ENCODE measurements at regions not wholly inside any gene's neighbourhood (a gene's known extent, or its start where the extent isn't known, plus 50 kb on each side); places are given as distances from the start of the nearest gene placed in this dataset.

DNA sequence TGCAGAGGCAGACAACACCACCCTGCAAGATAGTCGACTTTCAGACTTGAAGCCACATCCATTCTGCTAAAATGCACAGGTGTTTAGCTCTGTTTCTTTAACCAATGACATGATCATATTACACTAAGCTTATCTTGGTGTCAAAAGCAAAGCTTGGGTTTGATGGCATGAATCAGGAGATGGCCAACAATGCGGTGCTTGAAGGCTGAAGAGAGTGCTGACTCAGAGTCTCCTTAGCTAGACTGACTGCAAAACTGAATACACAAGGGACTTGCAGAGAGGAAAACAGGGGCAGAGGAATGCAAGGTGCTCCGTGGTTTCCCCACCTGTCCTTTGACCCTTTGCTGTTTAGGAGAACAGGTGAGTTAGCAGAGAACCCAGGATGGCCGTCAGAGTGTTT is 262.6 kb downstream of the SIPA1L2 start:
- TF ChIP-seq, protein P1, sequence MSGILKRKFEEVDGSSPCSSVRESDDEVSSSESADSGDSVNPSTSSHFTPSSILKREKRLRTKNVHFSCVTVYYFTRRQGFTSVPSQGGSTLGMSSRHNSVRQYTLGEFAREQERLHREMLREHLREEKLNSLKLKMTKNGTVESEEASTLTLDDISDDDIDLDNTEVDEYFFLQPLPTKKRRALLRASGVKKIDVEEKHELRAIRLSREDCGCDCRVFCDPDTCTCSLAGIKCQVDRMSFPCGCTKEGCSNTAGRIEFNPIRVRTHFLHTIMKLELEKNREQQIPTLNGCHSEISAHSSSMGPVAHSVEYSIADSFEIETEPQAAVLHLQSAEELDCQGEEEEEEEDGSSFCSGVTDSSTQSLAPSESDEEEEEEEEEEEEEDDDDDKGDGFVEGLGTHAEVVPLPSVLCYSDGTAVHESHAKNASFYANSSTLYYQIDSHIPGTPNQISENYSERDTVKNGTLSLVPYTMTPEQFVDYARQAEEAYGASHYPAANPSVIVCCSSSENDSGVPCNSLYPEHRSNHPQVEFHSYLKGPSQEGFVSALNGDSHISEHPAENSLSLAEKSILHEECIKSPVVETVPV (CRISPR knock-in tag; IDR thresholded peaks at IDR 0.05), result no peak
- ATAC-seq, result no peak

GRCh38 chr1:232364654-232365382 is 265.1 kb downstream of the SIPA1L2 start:
- ATAC-seq, result no peak
- TF ChIP-seq ISL1 (CRISPR knock-in tag; IDR thresholded peaks at IDR 0.05) (no peak), ESRRG (CRISPR knock-in tag; IDR thresholded peaks at IDR 0.05) (no peak), ZC3H10 (CRISPR knock-in tag; IDR thresholded peaks at IDR 0.05) (no peak), TCF4 (CRISPR knock-in tag; IDR thresholded peaks at IDR 0.05; ENCODE audit: borderline replicate concordance) (no peak), ARNTL (CRISPR knock-in tag; IDR thresholded peaks at IDR 0.05; ENCODE audit: borderline replicate concordance, low read depth) (no peak), BACH2 (CRISPR knock-in tag; IDR thresholded peaks at IDR 0.05; ENCODE audit: borderline replicate concordance) (no peak), ZNF565 (CRISPR knock-in tag; conservative IDR thresholded peaks at IDR 0.05; ENCODE audit: low read depth) (no peak), RARB (CRISPR knock-in tag; IDR thresholded peaks at IDR 0.05) (no peak), GLIS3 (CRISPR knock-in tag; IDR thresholded peaks at IDR 0.05) (no peak), PPARA (CRISPR knock-in tag; IDR thresholded peaks at IDR 0.05; ENCODE audit: borderline replicate concordance) (no peak), ZFP3 (CRISPR knock-in tag; IDR thresholded peaks at IDR 0.05) (no peak), SNAI2 (CRISPR knock-in tag; IDR thresholded peaks at IDR 0.05) (no peak)
- TF ChIP-seq, protein P2, sequence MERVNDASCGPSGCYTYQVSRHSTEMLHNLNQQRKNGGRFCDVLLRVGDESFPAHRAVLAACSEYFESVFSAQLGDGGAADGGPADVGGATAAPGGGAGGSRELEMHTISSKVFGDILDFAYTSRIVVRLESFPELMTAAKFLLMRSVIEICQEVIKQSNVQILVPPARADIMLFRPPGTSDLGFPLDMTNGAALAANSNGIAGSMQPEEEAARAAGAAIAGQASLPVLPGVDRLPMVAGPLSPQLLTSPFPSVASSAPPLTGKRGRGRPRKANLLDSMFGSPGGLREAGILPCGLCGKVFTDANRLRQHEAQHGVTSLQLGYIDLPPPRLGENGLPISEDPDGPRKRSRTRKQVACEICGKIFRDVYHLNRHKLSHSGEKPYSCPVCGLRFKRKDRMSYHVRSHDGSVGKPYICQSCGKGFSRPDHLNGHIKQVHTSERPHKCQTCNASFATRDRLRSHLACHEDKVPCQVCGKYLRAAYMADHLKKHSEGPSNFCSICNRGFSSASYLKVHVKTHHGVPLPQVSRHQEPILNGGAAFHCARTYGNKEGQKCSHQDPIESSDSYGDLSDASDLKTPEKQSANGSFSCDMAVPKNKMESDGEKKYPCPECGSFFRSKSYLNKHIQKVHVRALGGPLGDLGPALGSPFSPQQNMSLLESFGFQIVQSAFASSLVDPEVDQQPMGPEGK (CRISPR knock-in tag; IDR thresholded peaks at IDR 0.05; ENCODE audit: borderline replicate concordance), result no peak
- TF ChIP-seq, protein P1 (CRISPR knock-in tag; IDR thresholded peaks at IDR 0.05), result no peak
- TF ChIP-seq, protein P3, sequence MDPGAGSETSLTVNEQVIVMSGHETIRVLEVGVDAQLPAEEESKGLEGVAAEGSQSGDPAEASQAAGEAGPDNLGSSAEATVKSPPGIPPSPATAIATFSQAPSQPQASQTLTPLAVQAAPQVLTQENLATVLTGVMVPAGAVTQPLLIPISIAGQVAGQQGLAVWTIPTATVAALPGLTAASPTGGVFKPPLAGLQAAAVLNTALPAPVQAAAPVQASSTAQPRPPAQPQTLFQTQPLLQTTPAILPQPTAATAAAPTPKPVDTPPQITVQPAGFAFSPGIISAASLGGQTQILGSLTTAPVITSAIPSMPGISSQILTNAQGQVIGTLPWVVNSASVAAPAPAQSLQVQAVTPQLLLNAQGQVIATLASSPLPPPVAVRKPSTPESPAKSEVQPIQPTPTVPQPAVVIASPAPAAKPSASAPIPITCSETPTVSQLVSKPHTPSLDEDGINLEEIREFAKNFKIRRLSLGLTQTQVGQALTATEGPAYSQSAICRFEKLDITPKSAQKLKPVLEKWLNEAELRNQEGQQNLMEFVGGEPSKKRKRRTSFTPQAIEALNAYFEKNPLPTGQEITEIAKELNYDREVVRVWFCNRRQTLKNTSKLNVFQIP (CRISPR knock-in tag; IDR thresholded peaks at IDR 0.05; ENCODE audit: borderline replicate concordance, low read depth), result no peak
- TF ChIP-seq, protein P4, sequence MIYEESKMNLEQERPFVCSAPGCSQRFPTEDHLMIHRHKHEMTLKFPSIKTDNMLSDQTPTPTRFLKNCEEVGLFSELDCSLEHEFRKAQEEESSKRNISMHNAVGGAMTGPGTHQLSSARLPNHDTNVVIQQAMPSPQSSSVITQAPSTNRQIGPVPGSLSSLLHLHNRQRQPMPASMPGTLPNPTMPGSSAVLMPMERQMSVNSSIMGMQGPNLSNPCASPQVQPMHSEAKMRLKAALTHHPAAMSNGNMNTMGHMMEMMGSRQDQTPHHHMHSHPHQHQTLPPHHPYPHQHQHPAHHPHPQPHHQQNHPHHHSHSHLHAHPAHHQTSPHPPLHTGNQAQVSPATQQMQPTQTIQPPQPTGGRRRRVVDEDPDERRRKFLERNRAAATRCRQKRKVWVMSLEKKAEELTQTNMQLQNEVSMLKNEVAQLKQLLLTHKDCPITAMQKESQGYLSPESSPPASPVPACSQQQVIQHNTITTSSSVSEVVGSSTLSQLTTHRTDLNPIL (CRISPR knock-in tag; IDR thresholded peaks at IDR 0.05; ENCODE audit: low read depth), result no peak
- TF ChIP-seq, protein P5, sequence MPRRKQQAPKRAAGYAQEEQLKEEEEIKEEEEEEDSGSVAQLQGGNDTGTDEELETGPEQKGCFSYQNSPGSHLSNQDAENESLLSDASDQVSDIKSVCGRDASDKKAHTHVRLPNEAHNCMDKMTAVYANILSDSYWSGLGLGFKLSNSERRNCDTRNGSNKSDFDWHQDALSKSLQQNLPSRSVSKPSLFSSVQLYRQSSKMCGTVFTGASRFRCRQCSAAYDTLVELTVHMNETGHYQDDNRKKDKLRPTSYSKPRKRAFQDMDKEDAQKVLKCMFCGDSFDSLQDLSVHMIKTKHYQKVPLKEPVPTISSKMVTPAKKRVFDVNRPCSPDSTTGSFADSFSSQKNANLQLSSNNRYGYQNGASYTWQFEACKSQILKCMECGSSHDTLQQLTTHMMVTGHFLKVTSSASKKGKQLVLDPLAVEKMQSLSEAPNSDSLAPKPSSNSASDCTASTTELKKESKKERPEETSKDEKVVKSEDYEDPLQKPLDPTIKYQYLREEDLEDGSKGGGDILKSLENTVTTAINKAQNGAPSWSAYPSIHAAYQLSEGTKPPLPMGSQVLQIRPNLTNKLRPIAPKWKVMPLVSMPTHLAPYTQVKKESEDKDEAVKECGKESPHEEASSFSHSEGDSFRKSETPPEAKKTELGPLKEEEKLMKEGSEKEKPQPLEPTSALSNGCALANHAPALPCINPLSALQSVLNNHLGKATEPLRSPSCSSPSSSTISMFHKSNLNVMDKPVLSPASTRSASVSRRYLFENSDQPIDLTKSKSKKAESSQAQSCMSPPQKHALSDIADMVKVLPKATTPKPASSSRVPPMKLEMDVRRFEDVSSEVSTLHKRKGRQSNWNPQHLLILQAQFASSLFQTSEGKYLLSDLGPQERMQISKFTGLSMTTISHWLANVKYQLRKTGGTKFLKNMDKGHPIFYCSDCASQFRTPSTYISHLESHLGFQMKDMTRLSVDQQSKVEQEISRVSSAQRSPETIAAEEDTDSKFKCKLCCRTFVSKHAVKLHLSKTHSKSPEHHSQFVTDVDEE (CRISPR knock-in tag; IDR thresholded peaks at IDR 0.05), result no peak

DNA sequence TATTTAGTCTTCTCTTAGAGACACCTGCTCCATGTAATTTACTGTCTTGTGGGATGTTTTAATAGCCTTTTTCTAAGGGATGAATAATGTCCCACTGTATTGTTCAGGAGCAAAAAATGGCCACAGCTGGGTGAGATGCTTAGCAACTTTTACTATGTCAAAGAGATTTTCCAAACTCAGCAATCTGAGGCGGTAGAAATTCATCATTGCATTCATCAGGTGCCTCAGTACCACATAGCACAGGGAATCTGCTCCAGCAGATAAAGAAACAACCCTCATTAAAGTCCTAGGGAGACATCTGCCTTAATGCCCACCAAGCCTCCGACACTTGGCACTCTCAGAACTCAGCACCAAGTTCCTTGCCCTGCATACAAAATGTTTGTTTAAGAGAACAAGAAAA is 266.9 kb downstream of the SIPA1L2 start:
- TF ChIP-seq, protein P1 (CRISPR knock-in tag; IDR thresholded peaks at IDR 0.05), result no peak
- TF ChIP-seq TCF4 (CRISPR knock-in tag; IDR thresholded peaks at IDR 0.05; ENCODE audit: borderline replicate concordance) (no peak), OSR1 (CRISPR knock-in tag; IDR thresholded peaks at IDR 0.05) (no peak), ZFP30 (CRISPR knock-in tag; IDR thresholded peaks at IDR 0.05) (no peak), ZFP3 (CRISPR knock-in tag; IDR thresholded peaks at IDR 0.05) (no peak), SNAI2 (CRISPR knock-in tag; IDR thresholded peaks at IDR 0.05) (no peak), ZNF70 (CRISPR knock-in tag; IDR thresholded peaks at IDR 0.05) (no peak), GLIS3 (CRISPR knock-in tag; IDR thresholded peaks at IDR 0.05) (no peak)
- TF ChIP-seq, protein P4 (CRISPR knock-in tag; IDR thresholded peaks at IDR 0.05; ENCODE audit: low read depth), result no peak
- TF ChIP-seq, protein P2 (CRISPR knock-in tag; IDR thresholded peaks at IDR 0.05; ENCODE audit: borderline replicate concordance), result no peak
- no peak for ATAC-seq
